PC-3 (cell line): ENCODE measurements at regions not wholly inside any gene's neighbourhood (a gene's known extent, or its start where the extent isn't known, plus 50 kb on each side); places are given as distances from the start of the nearest gene placed in this dataset.

ENCODE experiments used
- ATAC-seq: fragments of 200-7000 bp; cut with Tn5 transposase; 2 replicates; pipeline ENCODE4 v1.9.1; 2020; ENCODE audit warnings: mild to moderate bottlenecking, moderate library complexity
- BruUV-seq: library from RNA; stranded (reverse); fragments of 400-500 nt; replicated peaks from 2 replicates; lab custom pipeline; 2021; lab: Mats Ljungman, UMichigan
- CTCF ChIA-PET: fragments of 300-600 bp; sonication (Branson Sonifier 250); formaldehyde crosslinking; loops from one replicate; lab custom pipeline; 2022; ENCODE audit warnings: antibody characterized with exemption; lab: Charles Lee
- POLR2A ChIA-PET: fragments of 300-600 bp; sonication (Branson Sonifier 250); formaldehyde crosslinking; loops from one replicate; lab custom pipeline; 2022; ENCODE audit warnings: antibody characterized with exemption; ENCODE audit not compliant: unreplicated experiment; lab: Charles Lee
- DNase-seq: peaks from one replicate; pipeline ENCODE4 v3.0.0-alpha.2; 2015
- H2AFZ ChIP-seq: fragments of 300-600 bp; sonication (generic); 2 replicates; pipeline ENCODE4 v1.6.0; 2016; ENCODE audit warnings: antibody characterized with exemption, low read length
- H3F3A ChIP-seq: fragments of 300-600 bp; sonication (generic); one replicate; pipeline ENCODE4 v1.6.0; 2017; ENCODE audit warnings: antibody characterized with exemption, low read length, control low read depth, mild to moderate bottlenecking; ENCODE audit not compliant: unreplicated experiment
- H3K27ac ChIP-seq: fragments of 300-600 bp; sonication (generic); 2 replicates; pipeline ENCODE4 v1.5.1; 2016; ENCODE audit warnings: mild to moderate bottlenecking, low read length
- H3K27me3 ChIP-seq: fragments of 300-600 bp; sonication (generic); 2 replicates; pipeline ENCODE4 v1.6.1; 2016; ENCODE audit warnings: low read length, mixed read lengths
- H3K36me3 ChIP-seq: fragments of 300-600 bp; sonication (generic); 2 replicates; pipeline ENCODE4 v1.6.1; 2016; ENCODE audit warnings: low read depth, mixed run types, low read length, mixed read lengths
- H3K4me1 ChIP-seq: fragments of 300-600 bp; sonication (generic); 2 replicates; pipeline ENCODE4 v1.5.1; 2016; ENCODE audit warnings: low read length; ENCODE audit not compliant: insufficient read depth
- H3K4me2 ChIP-seq: fragments of 300-600 bp; sonication (generic); 2 replicates; pipeline ENCODE4 v1.6.0; 2016; ENCODE audit warnings: low read length
- H3K4me3 ChIP-seq: fragments of 300-600 bp; sonication (generic); 2 replicates; pipeline ENCODE4 v1.5.1; 2016; ENCODE audit warnings: mild to moderate bottlenecking, low read length, mixed read lengths
- H3K79me2 ChIP-seq: fragments of 300-600 bp; sonication (generic); 2 replicates; pipeline ENCODE4 v1.6.1; 2017; ENCODE audit warnings: low read length, mixed read lengths
- H3K9ac ChIP-seq: fragments of 300-600 bp; sonication (generic); 2 replicates; pipeline ENCODE4 v1.6.0; 2016; ENCODE audit warnings: mild to moderate bottlenecking, low read length
- H3K9me2 ChIP-seq: fragments of 300-600 bp; sonication (generic); replicated peaks from 2 replicates; pipeline ENCODE4 v1.6.1; 2016; ENCODE audit warnings: mixed run types, low read length, mixed read lengths
- H3K9me3 ChIP-seq: fragments of 300-600 bp; sonication (generic); 2 replicates; pipeline ENCODE4 v1.6.1; 2016; ENCODE audit warnings: low read length, mixed read lengths
- H4K20me1 ChIP-seq: fragments of 300-600 bp; sonication (generic); 2 replicates; pipeline ENCODE4 v1.6.1; 2016; ENCODE audit warnings: low read length, mixed read lengths
- EZH2 ChIP-seq: fragments of 300-600 bp; sonication (generic); IDR thresholded peaks from one replicate; pipeline ENCODE4 v1.6.1; 2017; ENCODE audit warnings: antibody characterized with exemption, mild to moderate bottlenecking, low read length; ENCODE audit not compliant: unreplicated experiment
- EZH2phosphoT487 ChIP-seq: fragments of 300-600 bp; sonication (generic); IDR thresholded peaks from 2 replicates; pipeline ENCODE4 v1.6.1; 2018; ENCODE audit warnings: mild to moderate bottlenecking, antibody characterized with exemption, low read length, borderline replicate concordance
- intact Hi-C: fragments of 100-400 bp; cut with micrococcal nuclease; formaldehyde crosslinking; loops from 2 replicates; pipeline ENCODE4 v1.9.0; 2023
- TF ChIP-seq, protein P1 (sequence below): fragments of 300-600 bp; sonication (generic); conservative IDR thresholded peaks from 2 replicates; pipeline ENCODE4 v1.5.1; 2017; ENCODE audit warnings: antibody characterized with exemption, low read depth, mild to moderate bottlenecking, low read length

GRCh38 chr1:242623119-242623518 is 98.6 kb upstream of the PLD5 start:
- Histone ChIP-seq H3K4me3 (no peak overlapping the region), H3K4me2 (no peak overlapping the region), H2AFZ (no peak overlapping the region), H3K27ac (no peak overlapping the region), H3K4me1 (no peaks in the 10 kb centered on the region), H4K20me1 (no peaks in the 10 kb centered on the region), H3K9me3 (no peaks in the 10 kb centered on the region), H3K79me2 (no peaks in the 10 kb centered on the region), H3K9ac (no peak overlapping the region), H3K27me3 (no peaks in the 10 kb centered on the region), H3F3A (no peaks in the 10 kb centered on the region), H3K36me3 (no peaks in the 10 kb centered on the region), H3K9me2 (no peaks in the 10 kb centered on the region)
- no TSS peak for BruUV-seq
- intact Hi-C loops, result no loop called here
- TF ChIP-seq EZH2, result no peak
- TF ChIP-seq, protein P1, sequence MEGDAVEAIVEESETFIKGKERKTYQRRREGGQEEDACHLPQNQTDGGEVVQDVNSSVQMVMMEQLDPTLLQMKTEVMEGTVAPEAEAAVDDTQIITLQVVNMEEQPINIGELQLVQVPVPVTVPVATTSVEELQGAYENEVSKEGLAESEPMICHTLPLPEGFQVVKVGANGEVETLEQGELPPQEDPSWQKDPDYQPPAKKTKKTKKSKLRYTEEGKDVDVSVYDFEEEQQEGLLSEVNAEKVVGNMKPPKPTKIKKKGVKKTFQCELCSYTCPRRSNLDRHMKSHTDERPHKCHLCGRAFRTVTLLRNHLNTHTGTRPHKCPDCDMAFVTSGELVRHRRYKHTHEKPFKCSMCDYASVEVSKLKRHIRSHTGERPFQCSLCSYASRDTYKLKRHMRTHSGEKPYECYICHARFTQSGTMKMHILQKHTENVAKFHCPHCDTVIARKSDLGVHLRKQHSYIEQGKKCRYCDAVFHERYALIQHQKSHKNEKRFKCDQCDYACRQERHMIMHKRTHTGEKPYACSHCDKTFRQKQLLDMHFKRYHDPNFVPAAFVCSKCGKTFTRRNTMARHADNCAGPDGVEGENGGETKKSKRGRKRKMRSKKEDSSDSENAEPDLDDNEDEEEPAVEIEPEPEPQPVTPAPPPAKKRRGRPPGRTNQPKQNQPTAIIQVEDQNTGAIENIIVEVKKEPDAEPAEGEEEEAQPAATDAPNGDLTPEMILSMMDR, result no peak
- TF ChIP-seq EZH2phosphoT487, result no peak
- DNase-seq (no peak), ATAC-seq (no peak)
- ChIA-PET CTCF (no interaction called here), POLR2A (no interaction called here)

GRCh38 chr1:242613266-242613815 is 88.8 kb upstream of the PLD5 start:
- no TSS peak for BruUV-seq
- no peak overlapping the region for H3K4me3 ChIP-seq
- H3K27me3 ChIP-seq, result peaks cover 13% of the 10 kb centered on the region
- no peaks in the 10 kb centered on the region for H3K4me1 ChIP-seq
- CTCF ChIA-PET, result no interaction called here
- H3K4me2 ChIP-seq, result no peak overlapping the region
- H3K9me3 ChIP-seq, result no peaks in the 10 kb centered on the region
- no peak overlapping the region for H3K27ac ChIP-seq
- H3K9me2 ChIP-seq, result no peaks in the 10 kb centered on the region
- H3K9ac ChIP-seq, result no peak overlapping the region
- TF ChIP-seq, protein P1, result no peak
- no peak for TF ChIP-seq EZH2
- no peak for TF ChIP-seq EZH2phosphoT487
- no peaks in the 10 kb centered on the region for H4K20me1 ChIP-seq
- DNase-seq (no peak), ATAC-seq (no peak)
- no peaks in the 10 kb centered on the region for H3K79me2 ChIP-seq
- intact Hi-C loops, result no loop called here
- no peaks in the 10 kb centered on the region for H3K36me3 ChIP-seq
- POLR2A ChIA-PET, result no interaction called here
- H3F3A ChIP-seq, result no peaks in the 10 kb centered on the region
- no peak overlapping the region for H2AFZ ChIP-seq

GRCh38 chr1:242610209-242610608 is 85.7 kb upstream of the PLD5 start:
- Histone ChIP-seq H3K79me2 (no peaks in the 10 kb centered on the region), H3F3A (no peaks in the 10 kb centered on the region), H2AFZ (no peak overlapping the region), H4K20me1 (no peaks in the 10 kb centered on the region), H3K36me3 (no peaks in the 10 kb centered on the region), H3K27ac (no peak overlapping the region), H3K9ac (no peak overlapping the region), H3K27me3 (peaks cover 13% of the 10 kb centered on the region), H3K9me3 (no peaks in the 10 kb centered on the region), H3K4me2 (no peak overlapping the region), H3K4me1 (no peaks in the 10 kb centered on the region), H3K9me2 (no peaks in the 10 kb centered on the region), H3K4me3 (no peak overlapping the region)
- DNase-seq (no peak), ATAC-seq (no peak)
- intact Hi-C loops, result no loop called here
- BruUV-seq, result no TSS peak
- CTCF ChIA-PET, result no interaction called here
- TF ChIP-seq, protein P1, result no peak
- TF ChIP-seq EZH2 (no peak), EZH2phosphoT487 (no peak)
- POLR2A ChIA-PET, result no interaction called here
